A549 (cell line): ENCODE measurements at regions not wholly inside any gene's neighbourhood (a gene's known extent, or its start where the extent isn't known, plus 50 kb on each side); places are given as distances from the start of the nearest gene placed in this dataset.
A peak's percentile ranks its signal among the peaks of the same experiment; 100 is the strongest.

ENCODE experiments used
- ATAC-seq, 2 experiments: fragments of 200-7000 bp in 1 of 2; fragments of >200 bp in 1 of 2; cut with Nextera tagmentation in 1 of 2; cut with Tn5 transposase in 1 of 2; 3 replicates each; pipeline versions ENCODE4 v1.8.0 to v1.9.1; 2018 to 2020; ENCODE audit warnings: mild to moderate bottlenecking in 1 of 2, moderate library complexity in 1 of 2
- CTCF ChIA-PET: fragments of 300-600 bp; sonication (Branson Sonifier 250); formaldehyde crosslinking; extraction: SDS; loops from one replicate; lab custom pipeline; 2021; ENCODE audit warnings: antibody characterized with exemption, inconsistent platforms; lab: Yijun Ruan, JAX
- POLR2A ChIA-PET: fragments of 350-600 bp; formaldehyde crosslinking; extraction: SDS; loops from one replicate; lab custom pipeline; 2021; ENCODE audit warnings: antibody characterized with exemption, inconsistent platforms; lab: Yijun Ruan, JAX
- DNase-seq, 2 experiments: peaks; one replicate each; pipeline versions ENCODE4 v3.0.0 to v3.0.0-alpha.2; 2011 to 2016; ENCODE audit warnings: low read depth in 1 of 2, low spot score in 1 of 2
- FAIRE-seq: peaks from 2 replicates; lab custom pipeline; 2011; peaks lifted over from hg19 to GRCh38; lab: Jason Lieb, UNC
- H3K27ac ChIP-seq, 2 experiments: fragments of >200 bp; sonication (Bioruptor Twin); formaldehyde crosslinking; 3 replicates each; pipeline ENCODE4 v1.5.1; 2016 to 2017
- H3K4me1 ChIP-seq: fragments of >200 bp; sonication (Bioruptor Twin); formaldehyde crosslinking; 3 replicates; pipeline ENCODE4 v1.6.1; 2016
- H3K4me2 ChIP-seq: fragments of >200 bp; sonication (Bioruptor Twin); formaldehyde crosslinking; 3 replicates; pipeline ENCODE4 v1.6.1; 2016
- H3K4me3 ChIP-seq: fragments of >200 bp; sonication (Bioruptor Twin); formaldehyde crosslinking; 3 replicates; pipeline ENCODE4 v1.5.1; 2016
- H3K9me3 ChIP-seq: fragments of >200 bp; sonication (Bioruptor Twin); formaldehyde crosslinking; 3 replicates; pipeline ENCODE4 v1.6.1; 2016
- CBX2 ChIP-seq: fragments of 200-600 bp; sonication (generic); IDR thresholded peaks from 2 replicates; pipeline ENCODE4 v1.6.1; 2016; ENCODE audit warnings: low read depth, mild to moderate bottlenecking, borderline replicate concordance
- CEBPB ChIP-seq, 2 experiments: fragments of >200 bp in 1 of 2; sonication (Bioruptor Twin) in 1 of 2; formaldehyde crosslinking in 1 of 2; IDR thresholded peaks; 2 replicates each; pipeline ENCODE4 v1.6.1; 2012 to 2016
- CHD4 ChIP-seq: fragments of 200-600 bp; sonication (generic); IDR thresholded peaks from 2 replicates; pipeline ENCODE4 v1.6.1; 2016; ENCODE audit warnings: antibody characterized with exemption, mild to moderate bottlenecking, borderline replicate concordance
- E2F6 ChIP-seq: IDR thresholded peaks from 2 replicates; pipeline ENCODE4 v1.6.1; 2012; ENCODE audit warnings: low read depth, borderline replicate concordance
- EHF ChIP-seq: fragments of 250-450 bp; sonication (Bioruptor Pico); IDR thresholded peaks from 2 replicates; pipeline ENCODE4 v1.5.0; 2020; ENCODE audit warnings: mild to moderate bottlenecking
- ELK1 ChIP-seq: fragments of 150-350 bp; IDR thresholded peaks from 2 replicates; pipeline ENCODE4 v1.6.1; 2014; ENCODE audit warnings: low read depth, mild to moderate bottlenecking, low read length
- HES2 ChIP-seq: fragments of >200 bp; sonication (Bioruptor Twin); formaldehyde crosslinking; IDR thresholded peaks from 2 replicates; pipeline ENCODE4 v1.6.1; 2016
- HMGXB4 ChIP-seq: fragments of 250-450 bp; sonication (Bioruptor Pico); IDR thresholded peaks from 2 replicates; pipeline ENCODE4 v1.5.0; 2021; ENCODE audit warnings: mild to moderate bottlenecking, moderate library complexity, borderline replicate concordance
- KDM5A ChIP-seq: fragments of 200-600 bp; sonication (generic); IDR thresholded peaks from 2 replicates; pipeline ENCODE4 v1.6.1; 2016; ENCODE audit warnings: antibody characterized with exemption, mild to moderate bottlenecking
- MAZ ChIP-seq: fragments of 150-350 bp; IDR thresholded peaks from 2 replicates; pipeline ENCODE4 v1.6.1; 2014; ENCODE audit warnings: antibody characterized with exemption, low read depth, low read length, borderline replicate concordance
- RFX5 ChIP-seq: fragments of 450-650 bp; IDR thresholded peaks from 2 replicates; pipeline ENCODE4 v1.7.1; 2014; ENCODE audit warnings: antibody characterized with exemption, mild to moderate bottlenecking, moderate library complexity
- TP53 ChIP-seq: fragments of 250-450 bp; sonication (Bioruptor Pico); IDR thresholded peaks from 2 replicates; pipeline ENCODE4 v1.5.0; 2021; ENCODE audit warnings: mild to moderate bottlenecking, moderate library complexity
- ZSCAN20 ChIP-seq: fragments of 250-450 bp; sonication (Bioruptor Pico); IDR thresholded peaks from 2 replicates; pipeline ENCODE4 v1.8.0; 2022; ENCODE audit warnings: mild to moderate bottlenecking, moderate library complexity
- WGBS: methylation state at CpG from one replicate; pipeline ENCODE4 v1.1.6; 2017; ENCODE audit errors: missing lambda C conversion rate; 5-methylcytosine and 5-hydroxymethylcytosine counted together
- TF ChIP-seq, protein P1 (sequence below): IDR thresholded peaks from 2 replicates; pipeline ENCODE4 v1.6.1; 2012
- TF ChIP-seq, protein P2 (sequence below): fragments of 450-650 bp; IDR thresholded peaks from 2 replicates; pipeline ENCODE4 v1.6.1; 2014; ENCODE audit warnings: antibody characterized with exemption

DNA sequence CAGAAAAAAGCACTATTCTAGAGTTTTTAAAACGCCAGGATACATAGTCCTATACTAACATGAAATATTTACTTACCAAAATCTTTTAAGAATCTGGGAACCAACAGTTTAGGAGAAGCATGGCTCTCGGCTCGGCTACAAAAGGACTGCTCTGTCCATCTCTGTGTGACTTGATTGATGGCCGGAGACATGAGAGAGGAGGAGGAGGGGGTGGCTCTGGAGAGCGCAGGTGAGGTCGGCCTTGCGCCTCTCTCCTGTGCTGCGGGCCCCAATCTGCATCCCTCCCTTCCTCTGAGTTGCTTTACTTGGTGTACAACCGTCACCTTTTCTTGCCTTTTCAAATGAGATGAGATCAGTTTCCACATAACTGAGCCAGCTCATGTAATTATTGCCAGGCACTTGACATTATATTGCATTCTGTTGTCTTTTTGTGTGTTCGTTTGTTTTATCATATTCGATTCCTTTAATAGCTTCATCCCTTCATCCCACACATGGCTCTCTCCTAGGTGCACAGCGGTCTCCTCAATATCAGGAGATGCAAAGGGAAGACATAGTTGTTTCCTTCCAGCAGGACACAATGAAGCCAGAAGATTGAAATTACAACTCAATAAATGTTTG lies 87.8 kb upstream of the KLF6 start:
- no peak for ATAC-seq
- whole genome bisulfite sequencing = 81% methylated on average over 12 of the region's 12 CpGs
- DNase-seq = no peak
- Histone ChIP-seq H3K27ac (peak overlapping the region; percentile 19 to 65; a peak in 4 of 6 replicates), H3K4me2 (no peak overlapping the region), H3K9me3 (no peaks in the 10 kb centered on the region), H3K4me3 (no peak overlapping the region), H3K4me1 (peaks cover 32% of the 10 kb centered on the region)
- CTCF ChIA-PET = no interaction called here
- no peak for FAIRE-seq
- TF ChIP-seq MAZ (no peak), HES2 (no peak), HMGXB4 (CRISPR knock-in tag) (no peak), ELK1 (no peak)
- POLR2A ChIA-PET = no interaction called here

DNA sequence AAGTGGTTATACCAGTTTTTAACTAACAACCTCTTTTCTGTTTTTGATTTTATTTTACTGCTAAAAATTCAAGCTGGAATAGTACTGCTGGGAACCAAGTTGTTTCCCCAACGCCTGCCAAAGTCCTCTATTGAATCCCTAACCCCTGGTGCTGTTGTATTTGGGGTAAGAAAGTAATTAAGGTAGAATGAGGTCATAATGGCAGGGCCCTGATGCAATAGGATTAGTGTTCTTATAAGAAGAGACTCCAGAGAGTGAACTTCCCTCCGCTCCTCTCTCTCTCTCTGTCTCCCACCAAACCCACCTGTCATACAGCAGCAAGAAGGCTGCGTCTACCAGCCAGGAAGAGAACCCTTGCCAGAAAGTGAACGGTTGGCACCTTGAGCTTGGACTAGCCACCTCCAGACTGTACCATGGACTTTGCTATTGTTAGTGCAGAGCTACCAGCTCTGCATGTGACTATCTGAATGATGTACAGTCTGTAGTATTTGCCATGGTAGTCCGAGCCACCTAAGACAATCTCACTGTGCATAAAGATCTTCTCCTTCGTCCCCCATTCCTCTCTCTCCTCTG lies 86.5 kb upstream of the KLF6 start:
- FAIRE-seq (no peak), ATAC-seq (no peak), DNase-seq (no peak)
- peaks cover 24% of the 10 kb centered on the region for H3K4me1 ChIP-seq
- H3K4me3 ChIP-seq = no peak overlapping the region
- ChIA-PET CTCF (interaction anchor here (0.6 kb wide), 1 partner anchor 1347 kb away, joined by 4 read pairs; no protein-coding TSS in a partner anchor), POLR2A (no interaction called here)
- 79% methylated on average over 6 of the region's 6 CpGs for WGBS
- H3K27ac ChIP-seq = peak overlapping the region; percentile 14 to 65; a peak in 4 of 6 replicates
- H3K4me2 ChIP-seq = no peak overlapping the region
- no peak for TF ChIP-seq E2F6
- H3K9me3 ChIP-seq = no peaks in the 10 kb centered on the region

GRCh38 chr10:3869036-3869435 lies 84.0 kb upstream of the KLF6 start:
- POLR2A ChIA-PET = interaction anchor here (0.7 kb wide), 1 partner anchor 83 kb away, joined by 3 read pairs; no protein-coding TSS in a partner anchor
- no peak for DNase-seq

GRCh38 chr10:3868271-3868664 lies 83.3 kb upstream of the KLF6 start:
- no peak overlapping the region for H3K4me3 ChIP-seq
- H3K9me3 ChIP-seq = no peaks in the 10 kb centered on the region
- H3K4me1 ChIP-seq = peaks cover 14% of the 10 kb centered on the region
- TF ChIP-seq RFX5 = no peak
- TF ChIP-seq CEBPB (IDR thresholded peaks at IDR 0.05) = no peak
- TF ChIP-seq EHF (CRISPR knock-in tag) = no peak
- TF ChIP-seq, all 56 proteins: peak for 0
- ChIA-PET CTCF (interaction anchor here (0.6 to 1.5 kb wide), 2 partner anchors 17 to 223 kb away, joined by 4 to 5 read pairs; no protein-coding TSS in a partner anchor), POLR2A (interaction anchor here (0.7 kb wide), 1 partner anchor 82 kb away, joined by 3 read pairs; no protein-coding TSS in a partner anchor)
- Histone ChIP-seq H3K4me2 (no peak overlapping the region), H3K27ac (no peak overlapping the region; a peak in 1 of 6 replicates)
- no peak for FAIRE-seq
- no peak for ATAC-seq
- WGBS = 92% methylated on average over 6 of the region's 6 CpGs
- no peak for DNase-seq

More at GRCh38 chr10:3869036-3869435, 84.0 kb upstream of the KLF6 start:
- no peak for ATAC-seq
- Histone ChIP-seq H3K4me2 (peak overlapping the region; percentile 16; the same call in 1 of the 3 replicates), H3K4me3 (no peak overlapping the region), H3K4me1 (peaks cover 20% of the 10 kb centered on the region), H3K27ac (peak overlapping the region; percentile 7 to 45; a peak in 4 of 6 replicates)
- CTCF ChIA-PET = interaction anchor here (1.5 kb wide), 1 partner anchor 17 kb away, joined by 4 read pairs; no protein-coding TSS in a partner anchor
- TF ChIP-seq, protein P1, sequence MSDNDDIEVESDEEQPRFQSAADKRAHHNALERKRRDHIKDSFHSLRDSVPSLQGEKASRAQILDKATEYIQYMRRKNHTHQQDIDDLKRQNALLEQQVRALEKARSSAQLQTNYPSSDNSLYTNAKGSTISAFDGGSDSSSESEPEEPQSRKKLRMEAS = no peak
- TF ChIP-seq, protein P2, sequence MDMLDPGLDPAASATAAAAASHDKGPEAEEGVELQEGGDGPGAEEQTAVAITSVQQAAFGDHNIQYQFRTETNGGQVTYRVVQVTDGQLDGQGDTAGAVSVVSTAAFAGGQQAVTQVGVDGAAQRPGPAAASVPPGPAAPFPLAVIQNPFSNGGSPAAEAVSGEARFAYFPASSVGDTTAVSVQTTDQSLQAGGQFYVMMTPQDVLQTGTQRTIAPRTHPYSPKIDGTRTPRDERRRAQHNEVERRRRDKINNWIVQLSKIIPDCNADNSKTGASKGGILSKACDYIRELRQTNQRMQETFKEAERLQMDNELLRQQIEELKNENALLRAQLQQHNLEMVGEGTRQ = no peak
- TF ChIP-seq KDM5A (no peak), CHD4 (no peak), ZSCAN20 (CRISPR knock-in tag) (no peak), TP53 (CRISPR knock-in tag) (no peak), CBX2 (no peak)
- TF ChIP-seq, all 56 proteins: peak for 0
- H3K9me3 ChIP-seq = no peaks in the 10 kb centered on the region
- no peak for FAIRE-seq
